ENCODE measurements at regions not wholly inside any gene's neighbourhood (a gene's known extent, or its start where the extent isn't known, plus 50 kb on each side); places are given as distances from the start of the nearest gene placed in this dataset.

- Histone ChIP-seq H2AK5ac (ENCODE audit: insufficient read length, low read length) (no peak overlapping the region), H3K56ac (ENCODE audit: insufficient read length, low read depth, low read length) (no peak overlapping the region), H2AFZ (ENCODE audit: low read length) (no peak overlapping the region), H3K4me1 (ENCODE audit: insufficient read depth, low read length) (no peaks in the 10 kb centered on the region), H3K27me3 (ENCODE audit: insufficient read depth, low read length) (no peaks in the 10 kb centered on the region), H2BK20ac (ENCODE audit: low read depth, low read length, poor library complexity, severe bottlenecking) (no peak overlapping the region), H2BK120ac (ENCODE audit: low read depth, low read length, poor library complexity, severe bottlenecking) (no peak overlapping the region), H2BK5ac (ENCODE audit: insufficient read length, low read length) (no peak overlapping the region), H3K27ac (ENCODE audit: insufficient read length, low read depth, low read length) (no peak overlapping the region), H4K91ac (ENCODE audit: insufficient read length, low read depth, low read length) (no peak overlapping the region), H2BK12ac (ENCODE audit: insufficient read length, low read depth, low read length) (no peak overlapping the region), H3T11ph (ENCODE audit: low read length) (no peak overlapping the region), H3K14ac (ENCODE audit: insufficient read depth, low read length) (no peak overlapping the region), H4K8ac (replicated peaks; ENCODE audit: insufficient read length, low read depth, low read length) (no peak overlapping the region), H3K23me2 (ENCODE audit: insufficient read length, low read depth, low read length, poor library complexity, severe bottlenecking) (no peaks in the 10 kb centered on the region), H3K79me2 (ENCODE audit: insufficient read depth, low read length) (no peaks in the 10 kb centered on the region), H3K18ac (ENCODE audit: insufficient read length, low read depth, low read length) (no peak overlapping the region), H3K4me2 (ENCODE audit: insufficient read depth, insufficient read length, low read length) (no peak overlapping the region), H4K5ac (ENCODE audit: insufficient read length, low read depth, low read length) (no peak overlapping the region), H3K23ac (ENCODE audit: insufficient read length, low read depth, low read length) (no peak overlapping the region), H2BK15ac (ENCODE audit: low read depth, low read length) (no peak overlapping the region), H3K4ac (ENCODE audit: low read depth, low read length) (no peak overlapping the region), H4K20me1 (ENCODE audit: control insufficient read depth, insufficient read depth, insufficient read length) (no peaks in the 10 kb centered on the region), H3K79me1 (ENCODE audit: insufficient read depth, low read depth, low read length, poor library complexity, severe bottlenecking) (no peaks in the 10 kb centered on the region), H3K9me3 (ENCODE audit: control insufficient read depth, low read depth, low read length) (peaks cover 12% of the 10 kb centered on the region), H3K9ac (ENCODE audit: extremely low read depth, insufficient read length, low read length) (no peak overlapping the region)
- H3K9me3 Mint-ChIP-seq, result peaks cover 49 to 56% of the 10 kb centered on the region in 2 experiments
- H3K36me3 Mint-ChIP-seq (ENCODE audit: insufficient read depth in 1 of 3, low read depth in 3 of 3), result peaks cover 30 to 67% (median 35%) of the 10 kb centered on the region in 3 experiments
- no peaks in the 10 kb centered on the region for H3K27me3 Mint-ChIP-seq (ENCODE audit: low read depth)
- H3K4me3 Mint-ChIP-seq, result no peak overlapping the region
- no peak overlapping the region for H3K27ac Mint-ChIP-seq
- no CpG with 5 or more reads among the region's 1 CpG for WGBS (ENCODE audit: extremely low coverage, insufficient read length, low lambda C conversion rate)
- no peak for TF ChIP-seq CTCF (conservative IDR thresholded peaks at IDR 0.05)
- DNase-seq, result no peak
- no peaks in the 10 kb centered on the region for H3K4me1 Mint-ChIP-seq
Observed at GRCh38 chr18:64283059-64283458, 134.2 kb upstream of the LINC00305 start.
